Fibroblast of lung (primary cell): ENCODE measurements at regions not wholly inside any gene's neighbourhood (a gene's known extent, or its start where the extent isn't known, plus 50 kb on each side); places are given as distances from the start of the nearest gene placed in this dataset.
A peak's percentile ranks its signal among the peaks of the same experiment; 100 is the strongest.

Source experiments
- DNase-seq, 2 donors: peaks; one replicate each; pipeline versions ENCODE4 v3.0.0 to v3.0.0-alpha.2; 2010; ENCODE audit warnings: low read depth in 2 of 2
- H2AFZ ChIP-seq: 2 replicates; pipeline ENCODE4 v1.5.1; 2012; ENCODE audit warnings: low read length, control low read depth, inconsistent platforms
- H3K27ac ChIP-seq: 2 replicates; pipeline ENCODE4 v1.5.1; 2011; ENCODE audit warnings: low read length, control low read depth; ENCODE audit not compliant: insufficient read depth
- H3K27me3 ChIP-seq: 2 replicates; pipeline ENCODE4 v1.5.1; 2011; ENCODE audit warnings: mild to moderate bottlenecking, low read length; ENCODE audit not compliant: control insufficient read depth, insufficient read depth
- H3K36me3 ChIP-seq: 2 replicates; pipeline ENCODE4 v1.5.1; 2011; ENCODE audit warnings: low read length; ENCODE audit not compliant: control insufficient read depth, insufficient read depth
- H3K4me1 ChIP-seq: 2 replicates; pipeline ENCODE4 v1.5.1; 2011; ENCODE audit warnings: low read length; ENCODE audit not compliant: control insufficient read depth, insufficient read depth; ENCODE audit errors: extremely low read depth
- H3K4me2 ChIP-seq: 2 replicates; pipeline ENCODE4 v1.5.1; 2011; ENCODE audit warnings: low read length, control low read depth; ENCODE audit not compliant: insufficient read depth; ENCODE audit errors: extremely low read depth
- H3K4me3 ChIP-seq, 4 experiments: fragments of 200-600 bp in 1 of 4; sonication (generic) in 1 of 4; replicated peaks in 1 of 4; 2 replicates each; pipeline ENCODE4 v1.5.1; 2011 to 2016; ENCODE audit warnings: low read length in 4 of 4, low read depth in 3 of 4, mild to moderate bottlenecking in 3 of 4, control low read depth in 2 of 4, inconsistent platforms in 1 of 4, mixed read lengths in 1 of 4; ENCODE audit not compliant: insufficient read depth in 1 of 4; ENCODE audit errors: control extremely low read depth in 1 of 4
- H3K79me2 ChIP-seq: 2 replicates; pipeline ENCODE4 v1.5.1; 2012; ENCODE audit warnings: mild to moderate bottlenecking, low read length, inconsistent platforms; ENCODE audit not compliant: control insufficient read depth, insufficient read depth
- H3K9ac ChIP-seq: 2 replicates; pipeline ENCODE4 v1.5.1; 2011; ENCODE audit warnings: mild to moderate bottlenecking, low read length, control low read depth; ENCODE audit not compliant: insufficient read depth
- H3K9me3 ChIP-seq: 2 replicates; pipeline ENCODE4 v1.5.1; 2012; ENCODE audit warnings: low read depth, low read length; ENCODE audit not compliant: control insufficient read depth, insufficient read depth
- H4K20me1 ChIP-seq: 2 replicates; pipeline ENCODE4 v1.5.1; 2011; ENCODE audit warnings: low read length; ENCODE audit not compliant: control insufficient read depth, insufficient read depth; ENCODE audit errors: extremely low read depth
- CTCF ChIP-seq, 2 donors: IDR thresholded peaks in 1 of 2; conservative IDR thresholded peaks in 1 of 2; 1 replicate in 1 of 2; 2 replicates in 1 of 2; pipeline ENCODE4 v1.5.1; 2011 to 2012; ENCODE audit warnings: low read length in 2 of 2, control low read depth in 1 of 2, inconsistent platforms in 1 of 2, low read depth in 1 of 2, mild to moderate bottlenecking in 1 of 2
- EZH2 ChIP-seq: IDR thresholded peaks from 2 replicates; pipeline ENCODE4 v1.5.1; 2012; ENCODE audit warnings: low read length, control low read depth, mild to moderate bottlenecking; ENCODE audit errors: missing control alignments

GRCh38 chr9:115551396-115551795 is 433.4 kb upstream of the TNC start:
- Histone ChIP-seq H3K27ac (no peak overlapping the region), H3K4me2 (no peak overlapping the region), H3K4me3 (no peak overlapping the region), H3K9ac (no peak overlapping the region), H3K4me1 (no peaks in the 10 kb centered on the region), H3K27me3 (no peaks in the 10 kb centered on the region), H2AFZ (no peak overlapping the region), H3K36me3 (no peaks in the 10 kb centered on the region), H3K79me2 (no peaks in the 10 kb centered on the region), H4K20me1 (no peaks in the 10 kb centered on the region), H3K9me3 (no peaks in the 10 kb centered on the region)
- no peak for TF ChIP-seq EZH2
- no peak for TF ChIP-seq CTCF (conservative IDR thresholded peaks at IDR 0.05 in 1 of 2, IDR thresholded peaks at IDR 0.05 in 1 of 2; ENCODE audit: low read depth in 1 of 2, low read length in 2 of 2)
- peak; percentile 5 to 19 for DNase-seq

GRCh38 chr9:115553060-115553773 is 435.3 kb upstream of the TNC start:
- Histone ChIP-seq H3K27ac (no peak overlapping the region), H3K36me3 (no peaks in the 10 kb centered on the region), H3K4me1 (no peaks in the 10 kb centered on the region), H3K27me3 (no peaks in the 10 kb centered on the region), H3K9me3 (no peaks in the 10 kb centered on the region), H3K4me2 (no peak overlapping the region), H3K9ac (no peak overlapping the region), H4K20me1 (no peaks in the 10 kb centered on the region), H2AFZ (no peak overlapping the region), H3K79me2 (no peaks in the 10 kb centered on the region), H3K4me3 (no peak overlapping the region)
- DNase-seq, result peak in 1 of 2 donors; percentile 17
- TF ChIP-seq CTCF (conservative IDR thresholded peaks at IDR 0.05 in 1 of 2, IDR thresholded peaks at IDR 0.05 in 1 of 2; ENCODE audit: low read depth in 1 of 2, low read length in 2 of 2) (no peak), EZH2 (no peak)

GRCh38 chr9:115556432-115556831 is 438.5 kb upstream of the TNC start:
- Histone ChIP-seq H3K4me1 (no peaks in the 10 kb centered on the region), H3K9ac (no peak overlapping the region), H3K27ac (no peak overlapping the region), H3K36me3 (no peaks in the 10 kb centered on the region), H3K4me3 (no peak overlapping the region), H4K20me1 (no peaks in the 10 kb centered on the region), H2AFZ (no peak overlapping the region), H3K4me2 (no peak overlapping the region), H3K27me3 (no peaks in the 10 kb centered on the region), H3K79me2 (no peaks in the 10 kb centered on the region), H3K9me3 (no peaks in the 10 kb centered on the region)
- TF ChIP-seq CTCF (conservative IDR thresholded peaks at IDR 0.05 in 1 of 2, IDR thresholded peaks at IDR 0.05 in 1 of 2; ENCODE audit: low read depth in 1 of 2, low read length in 2 of 2) (no peak), EZH2 (no peak)
- DNase-seq, result no peak
